Caco-2 (cell line): ENCODE measurements at regions not wholly inside any gene's neighbourhood (a gene's known extent, or its start where the extent isn't known, plus 50 kb on each side); places are given as distances from the start of the nearest gene placed in this dataset.

Source experiments
- BruUV-seq: library from RNA; stranded (reverse); fragments of 400-500 nt; replicated peaks from 2 replicates; lab custom pipeline; 2021; lab: Mats Ljungman, UMichigan
- CTCF ChIA-PET: fragments of 300-600 bp; sonication (Branson Sonifier 250); formaldehyde crosslinking; loops from one replicate; lab custom pipeline; 2022; ENCODE audit warnings: antibody characterized with exemption; lab: Charles Lee
- POLR2A ChIA-PET: fragments of 300-600 bp; sonication (Branson Sonifier 250); formaldehyde crosslinking; loops from one replicate; lab custom pipeline; 2022; ENCODE audit warnings: antibody characterized with exemption; lab: Charles Lee
- DNase-seq, 2 experiments: peaks; one replicate each; pipeline versions ENCODE4 v3.0.0 to v3.0.0-alpha.2; 2020 to 2022
- H3K27me3 ChIP-seq: replicated peaks from 2 replicates; pipeline ENCODE4 v1.6.0; 2011; ENCODE audit warnings: low read length; ENCODE audit not compliant: control insufficient read depth, insufficient read depth
- H3K36me3 ChIP-seq: 2 replicates; pipeline ENCODE4 v1.5.1; 2011; ENCODE audit warnings: low read length; ENCODE audit not compliant: control insufficient read depth, insufficient read depth
- H3K4me1 ChIP-seq: fragments of 250-450 bp; sonication (Bioruptor Pico); 2 replicates; pipeline ENCODE4 v1.5.1; 2020; ENCODE audit warnings: mild to moderate bottlenecking
- H3K4me3 ChIP-seq: 2 replicates; pipeline ENCODE4 v1.5.1; 2011; ENCODE audit warnings: low read depth, mild to moderate bottlenecking, control low read depth, low read length
- H3K9me3 ChIP-seq: fragments of 250-450 bp; sonication (Bioruptor Pico); 2 replicates; pipeline ENCODE4 v1.5.1; 2020; ENCODE audit warnings: mild to moderate bottlenecking, moderate library complexity
- H3K27ac Mint-ChIP-seq: one replicate; pipeline ENCODE4 v1.8.0; 2022; ENCODE audit warnings: mixed read lengths; ENCODE audit not compliant: unreplicated experiment
- H3K27me3 Mint-ChIP-seq: one replicate; pipeline ENCODE4 v1.8.0; 2022; ENCODE audit warnings: mixed read lengths; ENCODE audit not compliant: insufficient read depth, unreplicated experiment
- H3K36me3 Mint-ChIP-seq: one replicate; pipeline ENCODE4 v1.8.0; 2022; ENCODE audit warnings: mild to moderate bottlenecking, mixed read lengths; ENCODE audit not compliant: insufficient read depth, unreplicated experiment
- H3K4me1 Mint-ChIP-seq: one replicate; pipeline ENCODE4 v1.8.0; 2022; ENCODE audit warnings: low read depth, mixed read lengths; ENCODE audit not compliant: unreplicated experiment
- H3K4me3 Mint-ChIP-seq: one replicate; pipeline ENCODE4 v1.8.0; 2022; ENCODE audit warnings: mild to moderate bottlenecking, moderate library complexity, mixed read lengths; ENCODE audit not compliant: unreplicated experiment
- H3K9me3 Mint-ChIP-seq: one replicate; pipeline ENCODE4 v1.8.0; 2022; ENCODE audit warnings: mixed read lengths; ENCODE audit not compliant: unreplicated experiment
- CTCF ChIP-seq, 2 experiments: fragments of 200-600 bp in 1 of 2; IDR thresholded peaks; 1 replicate in 1 of 2; 2 replicates in 1 of 2; pipeline versions ENCODE4 v1.5.1 to v1.8.0; 2011 to 2022; ENCODE audit warnings: antibody characterized with exemption in 1 of 2, control low read depth in 1 of 2, inconsistent platforms in 1 of 2, low read depth in 1 of 2, low read length in 1 of 2, mild to moderate bottlenecking in 1 of 2, moderate library complexity in 1 of 2; ENCODE audit not compliant: insufficient read depth in 1 of 2, severe bottlenecking in 1 of 2, unreplicated experiment in 1 of 2
- intact Hi-C: fragments of 100-400 bp; cut with micrococcal nuclease; formaldehyde crosslinking; loops from one replicate; pipeline ENCODE4 v1.10.0; 2022; ENCODE audit not compliant: unreplicated experiment

GRCh38 chr13:58463841-58464240 lies 832.3 kb downstream of the PCDH17 start:
- ChIA-PET POLR2A (no interaction called here), CTCF (no interaction called here)
- DNase-seq = no peak
- Histone ChIP-seq H3K4me1 (peaks cover 29% of the 10 kb centered on the region), H3K4me3 (no peak overlapping the region), H3K9me3 (no peaks in the 10 kb centered on the region), H3K27me3 (no peaks in the 10 kb centered on the region), H3K36me3 (no peaks in the 10 kb centered on the region)
- intact Hi-C loops = no loop called here
- H3K27ac Mint-ChIP-seq = no peak overlapping the region
- no peaks in the 10 kb centered on the region for H3K9me3 Mint-ChIP-seq
- no TSS peak for BruUV-seq
- H3K4me3 Mint-ChIP-seq = no peak overlapping the region
- H3K36me3 Mint-ChIP-seq = no peaks in the 10 kb centered on the region
- no peak for TF ChIP-seq CTCF (IDR thresholded peaks at IDR 0.05; ENCODE audit: insufficient read depth in 1 of 2, low read depth in 1 of 2, low read length in 1 of 2, severe bottlenecking in 1 of 2, unreplicated experiment in 1 of 2)
- H3K27me3 Mint-ChIP-seq = no peaks in the 10 kb centered on the region
- peaks cover 14% of the 10 kb centered on the region for H3K4me1 Mint-ChIP-seq

- Mint-ChIP-seq H3K4me1 (peaks cover 14% of the 10 kb centered on the region), H3K36me3 (no peaks in the 10 kb centered on the region), H3K4me3 (peak overlapping the region; percentile 12), H3K27ac (peak overlapping the region; percentile 42), H3K9me3 (peaks cover 12% of the 10 kb centered on the region), H3K27me3 (no peaks in the 10 kb centered on the region)
- DNase-seq = peak in 1 of 2 experiments; percentile 20
- Histone ChIP-seq H3K4me3 (no peak overlapping the region), H3K9me3 (no peaks in the 10 kb centered on the region), H3K36me3 (no peaks in the 10 kb centered on the region), H3K4me1 (peaks cover 29% of the 10 kb centered on the region), H3K27me3 (no peaks in the 10 kb centered on the region)
- ChIA-PET POLR2A (no interaction called here), CTCF (no interaction called here)
- no peak for TF ChIP-seq CTCF (IDR thresholded peaks at IDR 0.05; ENCODE audit: insufficient read depth in 1 of 2, low read depth in 1 of 2, low read length in 1 of 2, severe bottlenecking in 1 of 2, unreplicated experiment in 1 of 2)
- intact Hi-C loops = loop anchor here (1.0 kb wide), 1 partner anchor 15 kb away; no protein-coding TSS in a partner anchor
- BruUV-seq = no TSS peak
These were observed 835.6 kb downstream of the PCDH17 start for GRCh38 chr13:58467176-58467575.

- BruUV-seq = no TSS peak
- Histone ChIP-seq H3K9me3 (no peaks in the 10 kb centered on the region), H3K4me3 (no peak overlapping the region), H3K4me1 (peaks cover 12% of the 10 kb centered on the region), H3K36me3 (no peaks in the 10 kb centered on the region), H3K27me3 (no peaks in the 10 kb centered on the region)
- Mint-ChIP-seq H3K36me3 (no peaks in the 10 kb centered on the region), H3K27me3 (no peaks in the 10 kb centered on the region), H3K9me3 (peaks cover 12% of the 10 kb centered on the region), H3K4me3 (no peak overlapping the region), H3K4me1 (peaks cover 7% of the 10 kb centered on the region), H3K27ac (no peak overlapping the region)
- intact Hi-C loops = no loop called here
- no peak for DNase-seq
- CTCF ChIA-PET = no interaction called here
- no peak for TF ChIP-seq CTCF (IDR thresholded peaks at IDR 0.05; ENCODE audit: insufficient read depth in 1 of 2, low read depth in 1 of 2, low read length in 1 of 2, severe bottlenecking in 1 of 2, unreplicated experiment in 1 of 2)
- POLR2A ChIA-PET = no interaction called here
These were observed 840.9 kb downstream of the PCDH17 start for GRCh38 chr13:58472483-58472882.
